ENCODE measurements at regions not wholly inside any gene's neighbourhood (a gene's known extent, or its start where the extent isn't known, plus 50 kb on each side); places are given as distances from the start of the nearest gene placed in this dataset.

DNA sequence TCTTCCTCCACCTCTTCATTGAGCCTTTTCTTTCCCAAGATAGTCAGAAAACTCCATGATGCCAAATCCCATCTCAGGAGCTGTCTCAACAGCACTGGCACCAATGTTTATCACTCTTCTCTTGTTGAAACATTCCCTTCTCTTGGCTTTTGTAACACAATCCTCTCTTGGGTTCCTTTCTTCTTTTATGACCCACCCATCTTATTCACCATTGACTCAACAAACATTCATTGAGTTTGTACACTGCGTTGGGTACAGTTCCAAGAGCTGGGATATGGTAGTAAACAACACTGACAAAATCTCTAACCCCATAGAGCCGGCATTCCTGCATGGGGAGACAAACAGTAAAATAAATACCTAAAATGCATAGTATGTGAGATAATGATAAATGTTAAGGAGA, 577.5 kb downstream of the INHBA start:
- TF ChIP-seq, protein P1, sequence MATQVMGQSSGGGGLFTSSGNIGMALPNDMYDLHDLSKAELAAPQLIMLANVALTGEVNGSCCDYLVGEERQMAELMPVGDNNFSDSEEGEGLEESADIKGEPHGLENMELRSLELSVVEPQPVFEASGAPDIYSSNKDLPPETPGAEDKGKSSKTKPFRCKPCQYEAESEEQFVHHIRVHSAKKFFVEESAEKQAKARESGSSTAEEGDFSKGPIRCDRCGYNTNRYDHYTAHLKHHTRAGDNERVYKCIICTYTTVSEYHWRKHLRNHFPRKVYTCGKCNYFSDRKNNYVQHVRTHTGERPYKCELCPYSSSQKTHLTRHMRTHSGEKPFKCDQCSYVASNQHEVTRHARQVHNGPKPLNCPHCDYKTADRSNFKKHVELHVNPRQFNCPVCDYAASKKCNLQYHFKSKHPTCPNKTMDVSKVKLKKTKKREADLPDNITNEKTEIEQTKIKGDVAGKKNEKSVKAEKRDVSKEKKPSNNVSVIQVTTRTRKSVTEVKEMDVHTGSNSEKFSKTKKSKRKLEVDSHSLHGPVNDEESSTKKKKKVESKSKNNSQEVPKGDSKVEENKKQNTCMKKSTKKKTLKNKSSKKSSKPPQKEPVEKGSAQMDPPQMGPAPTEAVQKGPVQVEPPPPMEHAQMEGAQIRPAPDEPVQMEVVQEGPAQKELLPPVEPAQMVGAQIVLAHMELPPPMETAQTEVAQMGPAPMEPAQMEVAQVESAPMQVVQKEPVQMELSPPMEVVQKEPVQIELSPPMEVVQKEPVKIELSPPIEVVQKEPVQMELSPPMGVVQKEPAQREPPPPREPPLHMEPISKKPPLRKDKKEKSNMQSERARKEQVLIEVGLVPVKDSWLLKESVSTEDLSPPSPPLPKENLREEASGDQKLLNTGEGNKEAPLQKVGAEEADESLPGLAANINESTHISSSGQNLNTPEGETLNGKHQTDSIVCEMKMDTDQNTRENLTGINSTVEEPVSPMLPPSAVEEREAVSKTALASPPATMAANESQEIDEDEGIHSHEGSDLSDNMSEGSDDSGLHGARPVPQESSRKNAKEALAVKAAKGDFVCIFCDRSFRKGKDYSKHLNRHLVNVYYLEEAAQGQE (IDR thresholded peaks at IDR 0.05; ENCODE audit: low read depth): no peak
- TF ChIP-seq, protein P2, sequence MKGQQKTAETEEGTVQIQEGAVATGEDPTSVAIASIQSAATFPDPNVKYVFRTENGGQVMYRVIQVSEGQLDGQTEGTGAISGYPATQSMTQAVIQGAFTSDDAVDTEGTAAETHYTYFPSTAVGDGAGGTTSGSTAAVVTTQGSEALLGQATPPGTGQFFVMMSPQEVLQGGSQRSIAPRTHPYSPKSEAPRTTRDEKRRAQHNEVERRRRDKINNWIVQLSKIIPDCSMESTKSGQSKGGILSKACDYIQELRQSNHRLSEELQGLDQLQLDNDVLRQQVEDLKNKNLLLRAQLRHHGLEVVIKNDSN (IDR thresholded peaks at IDR 0.05): no peak
- TF ChIP-seq, protein P3, sequence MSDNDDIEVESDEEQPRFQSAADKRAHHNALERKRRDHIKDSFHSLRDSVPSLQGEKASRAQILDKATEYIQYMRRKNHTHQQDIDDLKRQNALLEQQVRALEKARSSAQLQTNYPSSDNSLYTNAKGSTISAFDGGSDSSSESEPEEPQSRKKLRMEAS (IDR thresholded peaks at IDR 0.05): no peak
- TF ChIP-seq EP300 (IDR thresholded peaks at IDR 0.05; ENCODE audit: borderline replicate concordance): no peak
- no peak for TF ChIP-seq ZBTB7A (IDR thresholded peaks at IDR 0.05; ENCODE audit: low read depth)
- no peak for TF ChIP-seq FOXM1 (IDR thresholded peaks at IDR 0.05; ENCODE audit: borderline replicate concordance, low read depth)
- TF ChIP-seq EGR1 (IDR thresholded peaks at IDR 0.05): no peak
- TF ChIP-seq TCF12 (IDR thresholded peaks at IDR 0.05; ENCODE audit: low read depth): no peak
- no peak for TF ChIP-seq CREB1 (IDR thresholded peaks at IDR 0.05; ENCODE audit: low read depth)

Data from Ishikawa (cell line).